ENCODE measurements at regions not wholly inside any gene's neighbourhood (a gene's known extent, or its start where the extent isn't known, plus 50 kb on each side); places are given as distances from the start of the nearest gene placed in this dataset.
A peak's percentile ranks its signal among the peaks of the same experiment; 100 is the strongest.

- no peak for DNase-seq
These were observed 72.6 kb upstream of the FIGN start for GRCh38 chr2:163808406-163808805.

- no peak for DNase-seq
These were observed 66.5 kb upstream of the FIGN start for GRCh38 chr2:163802284-163802683.

- DNase-seq: no peak
These were observed 65.7 kb upstream of the FIGN start for GRCh38 chr2:163801486-163801885.

GRCh38 chr2:163800951-163801381 is 65.2 kb upstream of the FIGN start:
- DNase-seq: peak; percentile 68

- no peak for DNase-seq
These were observed 64.0 kb upstream of the FIGN start for GRCh38 chr2:163799807-163800206.

- no peak for DNase-seq
These were observed 58.8 kb upstream of the FIGN start for GRCh38 chr2:163794635-163795034.
